Upper lobe of left lung (tissue), 4 donors: ENCODE measurements at regions not wholly inside any gene's neighbourhood (a gene's known extent, or its start where the extent isn't known, plus 50 kb on each side); places are given as distances from the start of the nearest gene placed in this dataset.

Experiments
- EP300 ChIP-seq, 4 donors: sonication (generic); formaldehyde crosslinking; IDR thresholded peaks; one replicate each; pipeline ENCODE4 v1.5.1; 2017; ENCODE audit warnings: antibody characterized with exemption in 4 of 4, control low read depth in 2 of 4
- POLR2A ChIP-seq, 4 donors: fragments of 450-650 bp; IDR thresholded peaks; one replicate each; pipeline ENCODE4 v1.5.1; 2016 to 2017; ENCODE audit warnings: antibody characterized with exemption in 4 of 4, mild to moderate bottlenecking in 2 of 4
- POLR2AphosphoS5 ChIP-seq, 2 donors: sonication (generic); formaldehyde crosslinking; IDR thresholded peaks; one replicate each; pipeline ENCODE4 v1.5.1; 2017; ENCODE audit warnings: antibody characterized with exemption in 2 of 2
- TF ChIP-seq, protein P1 (sequence below), 6 experiments: fragments of 450-650 bp in 4 of 6; fragments of 200-600 bp in 2 of 6; sonication (generic) in 2 of 6; IDR thresholded peaks; one replicate each; pipeline ENCODE4 v1.5.1; 2016 to 2019; ENCODE audit warnings: antibody characterized with exemption in 6 of 6

DNA sequence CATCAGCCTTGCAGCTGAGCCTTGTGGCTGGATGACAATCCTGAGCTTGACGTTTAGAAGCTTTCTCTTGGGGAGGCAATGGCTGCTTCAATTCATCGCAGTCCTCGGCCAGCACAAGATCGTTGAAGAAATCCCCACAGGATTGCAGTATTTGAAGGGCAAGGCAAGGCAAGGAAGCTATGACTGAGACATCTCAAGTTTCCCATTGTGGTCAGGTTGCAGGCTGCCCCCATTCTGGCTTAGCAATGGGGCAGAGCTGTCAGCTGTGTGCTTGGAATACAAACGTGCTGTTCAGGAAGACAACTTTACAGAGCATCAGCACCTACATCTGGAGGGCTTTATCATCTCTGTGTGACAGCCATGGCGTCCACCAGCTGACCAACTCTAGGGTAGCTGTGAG, 275.9 kb upstream of the TBL1XR1 start:
- TF ChIP-seq, protein P1, sequence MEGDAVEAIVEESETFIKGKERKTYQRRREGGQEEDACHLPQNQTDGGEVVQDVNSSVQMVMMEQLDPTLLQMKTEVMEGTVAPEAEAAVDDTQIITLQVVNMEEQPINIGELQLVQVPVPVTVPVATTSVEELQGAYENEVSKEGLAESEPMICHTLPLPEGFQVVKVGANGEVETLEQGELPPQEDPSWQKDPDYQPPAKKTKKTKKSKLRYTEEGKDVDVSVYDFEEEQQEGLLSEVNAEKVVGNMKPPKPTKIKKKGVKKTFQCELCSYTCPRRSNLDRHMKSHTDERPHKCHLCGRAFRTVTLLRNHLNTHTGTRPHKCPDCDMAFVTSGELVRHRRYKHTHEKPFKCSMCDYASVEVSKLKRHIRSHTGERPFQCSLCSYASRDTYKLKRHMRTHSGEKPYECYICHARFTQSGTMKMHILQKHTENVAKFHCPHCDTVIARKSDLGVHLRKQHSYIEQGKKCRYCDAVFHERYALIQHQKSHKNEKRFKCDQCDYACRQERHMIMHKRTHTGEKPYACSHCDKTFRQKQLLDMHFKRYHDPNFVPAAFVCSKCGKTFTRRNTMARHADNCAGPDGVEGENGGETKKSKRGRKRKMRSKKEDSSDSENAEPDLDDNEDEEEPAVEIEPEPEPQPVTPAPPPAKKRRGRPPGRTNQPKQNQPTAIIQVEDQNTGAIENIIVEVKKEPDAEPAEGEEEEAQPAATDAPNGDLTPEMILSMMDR (IDR thresholded peaks at IDR 0.05), result no peak
- TF ChIP-seq POLR2AphosphoS5 (IDR thresholded peaks at IDR 0.05) (no peak), POLR2A (IDR thresholded peaks at IDR 0.05) (no peak), EP300 (IDR thresholded peaks at IDR 0.05) (no peak)
